ENCODE measurements at regions not wholly inside any gene's neighbourhood (a gene's known extent, or its start where the extent isn't known, plus 50 kb on each side); places are given as distances from the start of the nearest gene placed in this dataset.

DNA sequence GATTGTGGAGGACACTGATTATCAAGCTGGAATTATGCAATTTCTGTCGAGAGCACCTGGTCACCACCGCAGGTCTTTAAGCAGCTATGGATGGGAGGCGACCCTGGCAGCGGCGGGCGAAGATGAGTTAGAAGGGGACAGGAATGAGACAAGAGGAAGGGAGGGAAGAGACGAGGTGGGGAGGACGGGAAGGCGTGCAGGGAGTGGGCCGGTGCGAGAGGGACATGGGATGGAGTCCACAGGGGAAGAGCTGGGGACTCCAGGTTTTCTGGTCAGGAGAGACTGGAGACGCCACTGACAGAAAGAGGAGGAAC lies 192.3 kb downstream of the MELK start (continued):
- TF ChIP-seq SLC30A9 (CRISPR knock-in tag; IDR thresholded peaks at IDR 0.05) (no peak), KLF13 (tag; IDR thresholded peaks at IDR 0.05; ENCODE audit: borderline replicate concordance, low read depth) (no peak), MCM2 (IDR thresholded peaks at IDR 0.05; ENCODE audit: low read depth) (no peak)
- TF ChIP-seq, protein P1, sequence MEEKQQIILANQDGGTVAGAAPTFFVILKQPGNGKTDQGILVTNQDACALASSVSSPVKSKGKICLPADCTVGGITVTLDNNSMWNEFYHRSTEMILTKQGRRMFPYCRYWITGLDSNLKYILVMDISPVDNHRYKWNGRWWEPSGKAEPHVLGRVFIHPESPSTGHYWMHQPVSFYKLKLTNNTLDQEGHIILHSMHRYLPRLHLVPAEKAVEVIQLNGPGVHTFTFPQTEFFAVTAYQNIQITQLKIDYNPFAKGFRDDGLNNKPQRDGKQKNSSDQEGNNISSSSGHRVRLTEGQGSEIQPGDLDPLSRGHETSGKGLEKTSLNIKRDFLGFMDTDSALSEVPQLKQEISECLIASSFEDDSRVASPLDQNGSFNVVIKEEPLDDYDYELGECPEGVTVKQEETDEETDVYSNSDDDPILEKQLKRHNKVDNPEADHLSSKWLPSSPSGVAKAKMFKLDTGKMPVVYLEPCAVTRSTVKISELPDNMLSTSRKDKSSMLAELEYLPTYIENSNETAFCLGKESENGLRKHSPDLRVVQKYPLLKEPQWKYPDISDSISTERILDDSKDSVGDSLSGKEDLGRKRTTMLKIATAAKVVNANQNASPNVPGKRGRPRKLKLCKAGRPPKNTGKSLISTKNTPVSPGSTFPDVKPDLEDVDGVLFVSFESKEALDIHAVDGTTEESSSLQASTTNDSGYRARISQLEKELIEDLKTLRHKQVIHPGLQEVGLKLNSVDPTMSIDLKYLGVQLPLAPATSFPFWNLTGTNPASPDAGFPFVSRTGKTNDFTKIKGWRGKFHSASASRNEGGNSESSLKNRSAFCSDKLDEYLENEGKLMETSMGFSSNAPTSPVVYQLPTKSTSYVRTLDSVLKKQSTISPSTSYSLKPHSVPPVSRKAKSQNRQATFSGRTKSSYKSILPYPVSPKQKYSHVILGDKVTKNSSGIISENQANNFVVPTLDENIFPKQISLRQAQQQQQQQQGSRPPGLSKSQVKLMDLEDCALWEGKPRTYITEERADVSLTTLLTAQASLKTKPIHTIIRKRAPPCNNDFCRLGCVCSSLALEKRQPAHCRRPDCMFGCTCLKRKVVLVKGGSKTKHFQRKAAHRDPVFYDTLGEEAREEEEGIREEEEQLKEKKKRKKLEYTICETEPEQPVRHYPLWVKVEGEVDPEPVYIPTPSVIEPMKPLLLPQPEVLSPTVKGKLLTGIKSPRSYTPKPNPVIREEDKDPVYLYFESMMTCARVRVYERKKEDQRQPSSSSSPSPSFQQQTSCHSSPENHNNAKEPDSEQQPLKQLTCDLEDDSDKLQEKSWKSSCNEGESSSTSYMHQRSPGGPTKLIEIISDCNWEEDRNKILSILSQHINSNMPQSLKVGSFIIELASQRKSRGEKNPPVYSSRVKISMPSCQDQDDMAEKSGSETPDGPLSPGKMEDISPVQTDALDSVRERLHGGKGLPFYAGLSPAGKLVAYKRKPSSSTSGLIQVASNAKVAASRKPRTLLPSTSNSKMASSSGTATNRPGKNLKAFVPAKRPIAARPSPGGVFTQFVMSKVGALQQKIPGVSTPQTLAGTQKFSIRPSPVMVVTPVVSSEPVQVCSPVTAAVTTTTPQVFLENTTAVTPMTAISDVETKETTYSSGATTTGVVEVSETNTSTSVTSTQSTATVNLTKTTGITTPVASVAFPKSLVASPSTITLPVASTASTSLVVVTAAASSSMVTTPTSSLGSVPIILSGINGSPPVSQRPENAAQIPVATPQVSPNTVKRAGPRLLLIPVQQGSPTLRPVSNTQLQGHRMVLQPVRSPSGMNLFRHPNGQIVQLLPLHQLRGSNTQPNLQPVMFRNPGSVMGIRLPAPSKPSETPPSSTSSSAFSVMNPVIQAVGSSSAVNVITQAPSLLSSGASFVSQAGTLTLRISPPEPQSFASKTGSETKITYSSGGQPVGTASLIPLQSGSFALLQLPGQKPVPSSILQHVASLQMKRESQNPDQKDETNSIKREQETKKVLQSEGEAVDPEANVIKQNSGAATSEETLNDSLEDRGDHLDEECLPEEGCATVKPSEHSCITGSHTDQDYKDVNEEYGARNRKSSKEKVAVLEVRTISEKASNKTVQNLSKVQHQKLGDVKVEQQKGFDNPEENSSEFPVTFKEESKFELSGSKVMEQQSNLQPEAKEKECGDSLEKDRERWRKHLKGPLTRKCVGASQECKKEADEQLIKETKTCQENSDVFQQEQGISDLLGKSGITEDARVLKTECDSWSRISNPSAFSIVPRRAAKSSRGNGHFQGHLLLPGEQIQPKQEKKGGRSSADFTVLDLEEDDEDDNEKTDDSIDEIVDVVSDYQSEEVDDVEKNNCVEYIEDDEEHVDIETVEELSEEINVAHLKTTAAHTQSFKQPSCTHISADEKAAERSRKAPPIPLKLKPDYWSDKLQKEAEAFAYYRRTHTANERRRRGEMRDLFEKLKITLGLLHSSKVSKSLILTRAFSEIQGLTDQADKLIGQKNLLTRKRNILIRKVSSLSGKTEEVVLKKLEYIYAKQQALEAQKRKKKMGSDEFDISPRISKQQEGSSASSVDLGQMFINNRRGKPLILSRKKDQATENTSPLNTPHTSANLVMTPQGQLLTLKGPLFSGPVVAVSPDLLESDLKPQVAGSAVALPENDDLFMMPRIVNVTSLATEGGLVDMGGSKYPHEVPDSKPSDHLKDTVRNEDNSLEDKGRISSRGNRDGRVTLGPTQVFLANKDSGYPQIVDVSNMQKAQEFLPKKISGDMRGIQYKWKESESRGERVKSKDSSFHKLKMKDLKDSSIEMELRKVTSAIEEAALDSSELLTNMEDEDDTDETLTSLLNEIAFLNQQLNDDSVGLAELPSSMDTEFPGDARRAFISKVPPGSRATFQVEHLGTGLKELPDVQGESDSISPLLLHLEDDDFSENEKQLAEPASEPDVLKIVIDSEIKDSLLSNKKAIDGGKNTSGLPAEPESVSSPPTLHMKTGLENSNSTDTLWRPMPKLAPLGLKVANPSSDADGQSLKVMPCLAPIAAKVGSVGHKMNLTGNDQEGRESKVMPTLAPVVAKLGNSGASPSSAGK (IDR thresholded peaks at IDR 0.05): no peak
- TF ChIP-seq, protein P2, sequence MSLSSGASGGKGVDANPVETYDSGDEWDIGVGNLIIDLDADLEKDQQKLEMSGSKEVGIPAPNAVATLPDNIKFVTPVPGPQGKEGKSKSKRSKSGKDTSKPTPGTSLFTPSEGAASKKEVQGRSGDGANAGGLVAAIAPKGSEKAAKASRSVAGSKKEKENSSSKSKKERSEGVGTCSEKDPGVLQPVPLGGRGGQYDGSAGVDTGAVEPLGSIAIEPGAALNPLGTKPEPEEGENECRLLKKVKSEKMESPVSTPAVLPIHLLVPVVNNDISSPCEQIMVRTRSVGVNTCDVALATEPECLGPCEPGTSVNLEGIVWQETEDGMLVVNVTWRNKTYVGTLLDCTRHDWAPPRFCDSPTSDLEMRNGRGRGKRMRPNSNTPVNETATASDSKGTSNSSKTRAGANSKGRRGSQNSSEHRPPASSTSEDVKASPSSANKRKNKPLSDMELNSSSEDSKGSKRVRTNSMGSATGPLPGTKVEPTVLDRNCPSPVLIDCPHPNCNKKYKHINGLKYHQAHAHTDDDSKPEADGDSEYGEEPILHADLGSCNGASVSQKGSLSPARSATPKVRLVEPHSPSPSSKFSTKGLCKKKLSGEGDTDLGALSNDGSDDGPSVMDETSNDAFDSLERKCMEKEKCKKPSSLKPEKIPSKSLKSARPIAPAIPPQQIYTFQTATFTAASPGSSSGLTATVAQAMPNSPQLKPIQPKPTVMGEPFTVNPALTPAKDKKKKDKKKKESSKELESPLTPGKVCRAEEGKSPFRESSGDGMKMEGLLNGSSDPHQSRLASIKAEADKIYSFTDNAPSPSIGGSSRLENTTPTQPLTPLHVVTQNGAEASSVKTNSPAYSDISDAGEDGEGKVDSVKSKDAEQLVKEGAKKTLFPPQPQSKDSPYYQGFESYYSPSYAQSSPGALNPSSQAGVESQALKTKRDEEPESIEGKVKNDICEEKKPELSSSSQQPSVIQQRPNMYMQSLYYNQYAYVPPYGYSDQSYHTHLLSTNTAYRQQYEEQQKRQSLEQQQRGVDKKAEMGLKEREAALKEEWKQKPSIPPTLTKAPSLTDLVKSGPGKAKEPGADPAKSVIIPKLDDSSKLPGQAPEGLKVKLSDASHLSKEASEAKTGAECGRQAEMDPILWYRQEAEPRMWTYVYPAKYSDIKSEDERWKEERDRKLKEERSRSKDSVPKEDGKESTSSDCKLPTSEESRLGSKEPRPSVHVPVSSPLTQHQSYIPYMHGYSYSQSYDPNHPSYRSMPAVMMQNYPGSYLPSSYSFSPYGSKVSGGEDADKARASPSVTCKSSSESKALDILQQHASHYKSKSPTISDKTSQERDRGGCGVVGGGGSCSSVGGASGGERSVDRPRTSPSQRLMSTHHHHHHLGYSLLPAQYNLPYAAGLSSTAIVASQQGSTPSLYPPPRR (CRISPR knock-in tag; IDR thresholded peaks at IDR 0.05; ENCODE audit: borderline replicate concordance): no peak

Measured in K562 (cell line).